GM23338 (cell line): ENCODE measurements at regions not wholly inside any gene's neighbourhood (a gene's known extent, or its start where the extent isn't known, plus 50 kb on each side); places are given as distances from the start of the nearest gene placed in this dataset.
A peak's percentile ranks its signal among the peaks of the same experiment; 100 is the strongest.

Experiments used
- ATAC-seq: fragments of 200-7000 bp; cut with Tn5 transposase; 3 replicates; pipeline ENCODE4 v1.9.1; 2020
- DNase-seq: peaks from one replicate; pipeline ENCODE4 v3.0.0-alpha.2; 2015; ENCODE audit warnings: low spot score
- H2AFZ ChIP-seq: fragments of 200-600 bp; sonication (generic); 2 replicates; pipeline ENCODE4 v1.8.0; 2016; ENCODE audit warnings: antibody characterized with exemption, mild to moderate bottlenecking, moderate library complexity
- H3F3A ChIP-seq: fragments of 200-600 bp; sonication (generic); replicated peaks from 2 replicates; pipeline ENCODE4 v1.8.0; 2017; ENCODE audit warnings: antibody characterized with exemption, mixed run types, low read depth
- H3K27ac ChIP-seq: fragments of 200-600 bp; sonication (generic); 2 replicates; pipeline ENCODE4 v1.6.1; 2016; ENCODE audit warnings: low read depth
- H3K27me3 ChIP-seq: fragments of 200-600 bp; sonication (generic); 2 replicates; pipeline ENCODE4 v1.8.0; 2016; ENCODE audit warnings: mild to moderate bottlenecking, mixed run types, moderate library complexity; ENCODE audit not compliant: insufficient read depth
- H3K36me3 ChIP-seq: fragments of 200-600 bp; sonication (generic); 2 replicates; pipeline ENCODE4 v1.8.0; 2016; ENCODE audit warnings: mild to moderate bottlenecking; ENCODE audit not compliant: insufficient read depth
- H3K4me1 ChIP-seq: fragments of 200-600 bp; sonication (generic); 2 replicates; pipeline ENCODE4 v1.8.0; 2016; ENCODE audit warnings: mild to moderate bottlenecking, moderate library complexity; ENCODE audit not compliant: insufficient read depth
- H3K4me2 ChIP-seq: fragments of 200-600 bp; sonication (generic); 2 replicates; pipeline ENCODE4 v1.7.1; 2017; ENCODE audit warnings: mixed run types
- H3K4me3 ChIP-seq: fragments of 200-600 bp; sonication (generic); 2 replicates; pipeline ENCODE4 v1.6.1; 2016; ENCODE audit warnings: mixed run types
- H3K79me2 ChIP-seq: fragments of 200-600 bp; sonication (generic); replicated peaks from 2 replicates; pipeline ENCODE4 v1.8.0; 2017; ENCODE audit warnings: mild to moderate bottlenecking; ENCODE audit not compliant: insufficient read depth
- H3K9me2 ChIP-seq: fragments of 200-600 bp; sonication (generic); 2 replicates; pipeline ENCODE4 v1.8.0; 2017; ENCODE audit not compliant: insufficient read depth
- H4K20me1 ChIP-seq: fragments of 200-600 bp; sonication (generic); replicated peaks from 2 replicates; pipeline ENCODE4 v1.8.0; 2017; ENCODE audit warnings: mild to moderate bottlenecking; ENCODE audit not compliant: insufficient read depth
- H3K27ac Mint-ChIP-seq: 2 replicates; pipeline ENCODE4 v1.8.0; 2020; ENCODE audit warnings: inconsistent platforms, mild to moderate bottlenecking, moderate library complexity, mixed read lengths
- H3K27me3 Mint-ChIP-seq: 3 replicates; pipeline ENCODE4 v1.8.0; 2022; ENCODE audit warnings: low read depth, mild to moderate bottlenecking, moderate library complexity, mixed read lengths, inconsistent platforms; ENCODE audit not compliant: insufficient read depth, poor library complexity
- H3K36me3 Mint-ChIP-seq: 3 replicates; pipeline ENCODE4 v1.8.0; 2021; ENCODE audit warnings: low read depth, mild to moderate bottlenecking, inconsistent platforms, moderate library complexity, mixed read lengths
- H3K4me1 Mint-ChIP-seq: 3 replicates; pipeline ENCODE4 v1.8.0; 2020; ENCODE audit warnings: mild to moderate bottlenecking, inconsistent platforms, mixed read lengths
- H3K4me3 Mint-ChIP-seq: 3 replicates; pipeline ENCODE4 v1.8.0; 2021; ENCODE audit warnings: moderate library complexity, mild to moderate bottlenecking, inconsistent platforms, mixed read lengths
- H3K9me3 Mint-ChIP-seq: 3 replicates; pipeline ENCODE4 v1.8.0; 2020; ENCODE audit warnings: moderate library complexity, mild to moderate bottlenecking, inconsistent platforms, mixed read lengths
- CREB1 ChIP-seq: fragments of 250-450 bp; sonication (Bioruptor Pico); IDR thresholded peaks from 2 replicates; pipeline ENCODE4 v1.5.0; 2020; ENCODE audit warnings: low read depth, mild to moderate bottlenecking, moderate library complexity
- EZH2 ChIP-seq: fragments of 200-600 bp; sonication (generic); IDR thresholded peaks from one replicate; pipeline ENCODE4 v1.8.0; 2017; ENCODE audit warnings: antibody characterized with exemption, mild to moderate bottlenecking, low read depth; ENCODE audit not compliant: unreplicated experiment
- EZH2phosphoT487 ChIP-seq: fragments of 200-600 bp; sonication (generic); IDR thresholded peaks from one replicate; pipeline ENCODE4 v1.8.1; 2018; ENCODE audit warnings: antibody characterized with exemption; ENCODE audit not compliant: unreplicated experiment
- JUNB ChIP-seq: IDR thresholded peaks from one replicate; pipeline ENCODE4 v1.6.1; 2016; ENCODE audit warnings: antibody characterized with exemption; ENCODE audit not compliant: unreplicated experiment
- NANOG ChIP-seq: IDR thresholded peaks from 2 replicates; pipeline ENCODE4 v1.6.1; 2016; ENCODE audit warnings: antibody characterized with exemption, borderline replicate concordance
- ZNF114 ChIP-seq: fragments of 250-450 bp; sonication (Bioruptor Pico); IDR thresholded peaks from 2 replicates; pipeline ENCODE4 v1.5.0; 2020; ENCODE audit warnings: mild to moderate bottlenecking, moderate library complexity
- TF ChIP-seq, protein P1 (sequence below): IDR thresholded peaks from 2 replicates; pipeline ENCODE4 v1.6.1; 2016; ENCODE audit warnings: antibody characterized with exemption
- TF ChIP-seq, protein P2 (sequence below), 2 experiments: fragments of 200-600 bp in 1 of 2; sonication (generic) in 1 of 2; conservative IDR thresholded peaks; 2 replicates each; pipeline versions ENCODE4 v1.5.1 to v1.6.1; 2016 to 2017; ENCODE audit warnings: antibody characterized with exemption in 2 of 2, low read depth in 2 of 2, mild to moderate bottlenecking in 2 of 2, moderate library complexity in 1 of 2

DNA sequence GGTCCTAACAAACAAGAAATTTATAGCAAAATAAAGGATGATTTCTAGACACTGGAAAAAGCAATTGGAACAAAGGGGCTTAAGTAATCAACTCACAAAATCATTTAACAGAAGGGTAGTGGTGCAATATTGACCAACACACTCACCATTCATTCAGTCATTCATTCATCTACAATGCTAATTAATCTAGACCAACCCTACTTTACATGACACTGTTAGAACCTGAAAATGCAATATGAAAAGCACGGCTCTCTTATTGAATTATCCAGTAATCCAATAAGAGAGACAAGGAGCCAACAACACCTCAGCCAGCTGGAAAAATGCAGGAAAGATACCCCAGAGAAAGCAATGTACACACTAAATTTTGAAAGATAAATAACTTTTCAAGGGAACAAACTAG lies 310.8 kb upstream of the NR5A2 start:
- H3K4me2 ChIP-seq, result no peak overlapping the region
- H3K27ac Mint-ChIP-seq, result no peak overlapping the region
- H3K4me1 Mint-ChIP-seq, result peaks cover 10% of the 10 kb centered on the region
- DNase-seq (no peak), ATAC-seq (no peak)
- peaks cover 13% of the 10 kb centered on the region for H3K9me3 Mint-ChIP-seq
- peaks cover 6% of the 10 kb centered on the region for H3K9me2 ChIP-seq
- 0 out of 2 replicates have a peak, but pooled peaks cover 4% of the 10 kb centered on the region for H3K4me1 ChIP-seq
- no peaks in the 10 kb centered on the region for H3K27me3 Mint-ChIP-seq
- H3K4me3 ChIP-seq, result no peak overlapping the region
- H3K27me3 ChIP-seq, result no peaks in the 10 kb centered on the region
- peak overlapping the region; percentile 8; the same call in 1 of the 2 replicates for H2AFZ ChIP-seq
- H3K79me2 ChIP-seq, result no peaks in the 10 kb centered on the region
- no peaks in the 10 kb centered on the region for H4K20me1 ChIP-seq
- TF ChIP-seq, protein P1, sequence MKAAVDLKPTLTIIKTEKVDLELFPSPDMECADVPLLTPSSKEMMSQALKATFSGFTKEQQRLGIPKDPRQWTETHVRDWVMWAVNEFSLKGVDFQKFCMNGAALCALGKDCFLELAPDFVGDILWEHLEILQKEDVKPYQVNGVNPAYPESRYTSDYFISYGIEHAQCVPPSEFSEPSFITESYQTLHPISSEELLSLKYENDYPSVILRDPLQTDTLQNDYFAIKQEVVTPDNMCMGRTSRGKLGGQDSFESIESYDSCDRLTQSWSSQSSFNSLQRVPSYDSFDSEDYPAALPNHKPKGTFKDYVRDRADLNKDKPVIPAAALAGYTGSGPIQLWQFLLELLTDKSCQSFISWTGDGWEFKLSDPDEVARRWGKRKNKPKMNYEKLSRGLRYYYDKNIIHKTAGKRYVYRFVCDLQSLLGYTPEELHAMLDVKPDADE, result no peak
- TF ChIP-seq JUNB, result no peak
- no peak overlapping the region for H3K4me3 Mint-ChIP-seq
- H3F3A ChIP-seq, result no peaks in the 10 kb centered on the region
- H3K27ac ChIP-seq, result no peak overlapping the region
- peaks cover 5% of the 10 kb centered on the region; the same call in 2 of the 3 replicates for H3K36me3 Mint-ChIP-seq
- no peaks in the 10 kb centered on the region; the same call in 1 of the 2 replicates for H3K36me3 ChIP-seq

DNA sequence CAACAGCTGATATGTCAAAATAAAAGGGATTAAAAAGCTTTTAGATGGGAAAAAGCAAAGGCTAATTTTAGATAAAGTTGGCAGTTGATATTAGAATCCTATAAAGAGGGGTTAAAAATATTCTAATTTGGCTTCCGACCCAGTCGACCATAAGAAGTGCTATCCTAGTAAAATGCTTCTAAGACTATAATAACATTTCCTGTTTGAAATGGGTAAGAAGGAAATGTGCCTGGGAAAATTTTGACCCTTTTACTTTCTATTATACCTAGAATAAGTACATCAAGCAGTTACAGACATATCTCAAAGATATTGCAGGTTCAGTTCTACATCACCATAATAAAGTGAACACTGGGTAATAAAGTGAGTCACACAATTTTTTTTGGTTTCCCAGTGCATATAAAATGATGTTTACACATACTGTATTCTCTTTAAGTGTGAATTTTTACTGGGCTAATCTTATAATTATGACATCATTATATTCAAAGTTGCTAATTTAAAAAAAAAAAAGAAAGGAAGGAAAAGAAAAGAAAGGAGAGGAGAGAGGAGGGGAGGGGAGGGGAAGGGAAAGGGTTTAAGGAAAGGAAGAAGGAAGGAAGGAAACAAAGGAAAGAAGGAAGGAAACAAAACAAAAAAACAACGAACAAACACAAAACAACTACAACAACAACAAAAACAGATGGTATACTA lies 308.2 kb upstream of the NR5A2 start:
- no peaks in the 10 kb centered on the region for H3F3A ChIP-seq
- no peaks in the 10 kb centered on the region for H4K20me1 ChIP-seq
- H3K27ac ChIP-seq, result no peak overlapping the region
- no peaks in the 10 kb centered on the region for H3K27me3 Mint-ChIP-seq
- no peak overlapping the region for H3K4me3 ChIP-seq
- no peak overlapping the region for H3K27ac Mint-ChIP-seq
- H3K36me3 Mint-ChIP-seq, result no peaks in the 10 kb centered on the region
- H3K4me2 ChIP-seq, result no peak overlapping the region
- no peak overlapping the region for H2AFZ ChIP-seq
- TF ChIP-seq, protein P2, sequence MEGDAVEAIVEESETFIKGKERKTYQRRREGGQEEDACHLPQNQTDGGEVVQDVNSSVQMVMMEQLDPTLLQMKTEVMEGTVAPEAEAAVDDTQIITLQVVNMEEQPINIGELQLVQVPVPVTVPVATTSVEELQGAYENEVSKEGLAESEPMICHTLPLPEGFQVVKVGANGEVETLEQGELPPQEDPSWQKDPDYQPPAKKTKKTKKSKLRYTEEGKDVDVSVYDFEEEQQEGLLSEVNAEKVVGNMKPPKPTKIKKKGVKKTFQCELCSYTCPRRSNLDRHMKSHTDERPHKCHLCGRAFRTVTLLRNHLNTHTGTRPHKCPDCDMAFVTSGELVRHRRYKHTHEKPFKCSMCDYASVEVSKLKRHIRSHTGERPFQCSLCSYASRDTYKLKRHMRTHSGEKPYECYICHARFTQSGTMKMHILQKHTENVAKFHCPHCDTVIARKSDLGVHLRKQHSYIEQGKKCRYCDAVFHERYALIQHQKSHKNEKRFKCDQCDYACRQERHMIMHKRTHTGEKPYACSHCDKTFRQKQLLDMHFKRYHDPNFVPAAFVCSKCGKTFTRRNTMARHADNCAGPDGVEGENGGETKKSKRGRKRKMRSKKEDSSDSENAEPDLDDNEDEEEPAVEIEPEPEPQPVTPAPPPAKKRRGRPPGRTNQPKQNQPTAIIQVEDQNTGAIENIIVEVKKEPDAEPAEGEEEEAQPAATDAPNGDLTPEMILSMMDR (conservative IDR thresholded peaks at IDR 0.05; ENCODE audit: low read depth in 2 of 2), result no peak
- TF ChIP-seq NANOG (no peak), ZNF114 (no peak), CREB1 (CRISPR knock-in tag) (no peak), EZH2 (no peak)
- no peaks in the 10 kb centered on the region for H3K9me2 ChIP-seq
- DNase-seq, result no peak
- H3K4me3 Mint-ChIP-seq, result no peak overlapping the region
- no peaks in the 10 kb centered on the region for H3K27me3 ChIP-seq
- no peaks in the 10 kb centered on the region for H3K36me3 ChIP-seq
- H3K4me1 ChIP-seq, result 0 out of 2 replicates have a peak, but pooled peaks cover 4% of the 10 kb centered on the region
- no peaks in the 10 kb centered on the region for H3K79me2 ChIP-seq
- peaks cover 16% of the 10 kb centered on the region for H3K4me1 Mint-ChIP-seq
- no peaks in the 10 kb centered on the region; the same call in 2 of the 3 replicates for H3K9me3 Mint-ChIP-seq
- no peak for ATAC-seq

GRCh38 chr1:199720496-199720895 lies 307.0 kb upstream of the NR5A2 start:
- no peaks in the 10 kb centered on the region for H3K27me3 ChIP-seq
- TF ChIP-seq EZH2phosphoT487, result no peak
- no peak for TF ChIP-seq JUNB
- no peak for TF ChIP-seq NANOG

More at GRCh38 chr1:199720496-199720895, 307.0 kb upstream of the NR5A2 start:
- DNase-seq (no peak), ATAC-seq (no peak)
- Mint-ChIP-seq H3K27ac (no peak overlapping the region), H3K4me3 (no peak overlapping the region), H3K4me1 (peaks cover 16% of the 10 kb centered on the region), H3K27me3 (no peaks in the 10 kb centered on the region), H3K9me3 (no peaks in the 10 kb centered on the region), H3K36me3 (no peaks in the 10 kb centered on the region)
- Histone ChIP-seq H3F3A (no peaks in the 10 kb centered on the region), H3K4me2 (no peak overlapping the region), H3K36me3 (no peaks in the 10 kb centered on the region), H3K9me2 (no peaks in the 10 kb centered on the region), H3K79me2 (no peaks in the 10 kb centered on the region), H2AFZ (no peak overlapping the region), H4K20me1 (no peaks in the 10 kb centered on the region), H3K4me3 (no peak overlapping the region), H3K27ac (no peak overlapping the region), H3K4me1 (0 out of 2 replicates have a peak, but pooled peaks cover 4% of the 10 kb centered on the region)
